CD4-positive, alpha-beta memory T cell (primary cell): ENCODE measurements at regions not wholly inside any gene's neighbourhood (a gene's known extent, or its start where the extent isn't known, plus 50 kb on each side); places are given as distances from the start of the nearest gene placed in this dataset.

Experiments
- CTCF ChIA-PET: fragments of 350-600 bp; sonication (Branson Sonifier 250); formaldehyde crosslinking; loops from one replicate; lab custom pipeline; 2021; ENCODE audit warnings: inconsistent platforms; ENCODE audit not compliant: partially characterized antibody; lab: Charles Lee
- POLR2A ChIA-PET: fragments of 350-600 bp; sonication (Branson Sonifier 250); formaldehyde crosslinking; loops from one replicate; lab custom pipeline; 2021; ENCODE audit not compliant: partially characterized antibody; lab: Charles Lee
- DNase-seq, 5 donors: peaks; one replicate each; pipeline versions ENCODE4 v3.0.0 to v3.0.0-alpha.2; 2020 to 2022; ENCODE audit warnings: mixed read lengths in 1 of 5
- H3K27ac ChIP-seq: one replicate; pipeline ENCODE4 v1.7.0; 2013; ENCODE audit warnings: low read depth, low read length
- H3K27me3 ChIP-seq: 2 replicates; pipeline ENCODE4 v1.7.0; 2013; ENCODE audit warnings: mild to moderate bottlenecking, low read length, moderate library complexity; ENCODE audit not compliant: insufficient read depth
- H3K36me3 ChIP-seq: 2 replicates; pipeline ENCODE4 v1.7.0; 2013; ENCODE audit warnings: mild to moderate bottlenecking, low read length, moderate library complexity; ENCODE audit not compliant: insufficient read depth
- H3K4me1 ChIP-seq: 2 replicates; pipeline ENCODE4 v1.7.0; 2013; ENCODE audit warnings: mild to moderate bottlenecking, low read length, moderate library complexity; ENCODE audit not compliant: insufficient read depth
- H3K4me3 ChIP-seq, 2 donors: one replicate each; pipeline ENCODE4 v1.7.0; 2013; ENCODE audit warnings: low read length in 2 of 2, mild to moderate bottlenecking in 1 of 2
- H3K9me3 ChIP-seq, 2 donors: one replicate each; pipeline ENCODE4 v1.7.0; 2013; ENCODE audit warnings: low read length in 2 of 2, control low read depth in 1 of 2; ENCODE audit not compliant: control insufficient read depth in 1 of 2
- H3K27ac Mint-ChIP-seq, 7 donors: one replicate each; pipeline ENCODE4 v1.8.0; 2020 to 2021; ENCODE audit warnings: mixed read lengths in 7 of 7, mild to moderate bottlenecking in 6 of 7, inconsistent platforms in 3 of 7, moderate library complexity in 3 of 7
- H3K27me3 Mint-ChIP-seq, 2 donors: one replicate each; pipeline ENCODE4 v1.8.0; 2020 to 2021; ENCODE audit warnings: mixed read lengths in 2 of 2
- H3K36me3 Mint-ChIP-seq, 2 donors: one replicate each; pipeline ENCODE4 v1.8.0; 2020 to 2021; ENCODE audit warnings: mixed read lengths in 2 of 2, inconsistent platforms in 1 of 2, mild to moderate bottlenecking in 1 of 2
- H3K4me1 Mint-ChIP-seq, 4 donors: one replicate each; pipeline ENCODE4 v1.8.0; 2020 to 2021; ENCODE audit warnings: mixed read lengths in 4 of 4, mild to moderate bottlenecking in 1 of 4
- H3K4me3 Mint-ChIP-seq, 8 donors: one replicate each; pipeline ENCODE4 v1.8.0; 2020 to 2021; ENCODE audit warnings: mixed read lengths in 8 of 8, mild to moderate bottlenecking in 7 of 8, moderate library complexity in 6 of 8, inconsistent platforms in 3 of 8
- H3K9me3 Mint-ChIP-seq, 8 donors: one replicate each; pipeline ENCODE4 v1.8.0; 2020 to 2021; ENCODE audit warnings: mixed read lengths in 8 of 8, mild to moderate bottlenecking in 5 of 8, inconsistent platforms in 3 of 8, moderate library complexity in 1 of 8
- intact Hi-C: fragments of 100-400 bp; cut with micrococcal nuclease; formaldehyde crosslinking; loops from one replicate; pipeline ENCODE4 v1.15.1; 2023

DNA sequence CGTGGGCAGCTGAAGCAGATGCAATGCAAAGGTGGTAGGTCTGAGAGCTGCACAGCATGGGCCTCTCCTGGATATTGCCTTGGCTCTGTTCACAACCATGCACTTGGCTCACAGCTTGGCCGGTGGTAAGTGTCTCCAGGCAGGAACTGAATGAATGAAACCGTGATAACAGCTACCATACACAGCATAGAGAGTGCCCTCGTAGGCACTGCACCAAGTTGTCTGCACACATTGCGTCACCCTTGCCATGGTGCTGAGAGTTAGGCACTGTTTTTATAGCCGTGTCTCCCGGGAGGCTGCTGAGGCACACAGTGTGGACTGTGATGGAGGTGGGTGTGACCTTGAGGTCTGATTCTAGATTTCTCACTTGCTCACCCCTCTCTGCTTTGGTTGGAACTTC lies 157.6 kb upstream of the VASH1 start:
- H3K27me3 ChIP-seq, result no peaks in the 10 kb centered on the region
- H3K36me3 ChIP-seq, result no peaks in the 10 kb centered on the region
- no peak overlapping the region for H3K4me3 ChIP-seq
- intact Hi-C loops, result no loop called here
- peaks cover 0 to 15% (median 4%) of the 10 kb centered on the region in 8 donors for H3K9me3 Mint-ChIP-seq
- H3K27ac Mint-ChIP-seq, result no peak overlapping the region
- H3K27ac ChIP-seq, result no peak overlapping the region
- DNase-seq, result no peak
- H3K9me3 ChIP-seq, result no peaks in the 10 kb centered on the region
- ChIA-PET POLR2A (no interaction called here), CTCF (no interaction called here)
- peaks cover 12 to 15% of the 10 kb centered on the region in 2 donors for H3K27me3 Mint-ChIP-seq
- no peaks in the 10 kb centered on the region for H3K4me1 ChIP-seq
- no peaks in the 10 kb centered on the region for H3K4me1 Mint-ChIP-seq
- no peaks in the 10 kb centered on the region for H3K36me3 Mint-ChIP-seq
- no peak overlapping the region for H3K4me3 Mint-ChIP-seq

DNA sequence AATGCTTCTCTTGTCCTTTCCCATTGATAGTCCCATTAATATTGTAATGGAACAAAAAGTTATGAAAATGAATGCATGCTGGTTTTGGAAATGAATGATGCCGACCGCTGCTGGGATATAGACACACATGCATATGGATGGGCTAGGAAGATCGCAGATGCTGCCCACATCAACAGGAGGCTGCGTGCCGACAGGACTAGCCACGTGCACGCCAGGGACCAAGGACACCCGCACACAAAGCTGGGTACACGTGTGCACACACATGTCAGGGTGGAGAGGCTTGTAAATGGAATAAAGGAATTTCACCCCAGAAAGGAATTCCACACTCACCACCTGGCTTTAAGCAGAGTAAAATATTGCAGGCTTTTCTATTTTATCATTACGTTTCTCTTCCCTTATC lies 153.8 kb upstream of the VASH1 start:
- peaks cover 0 to 6% (median 2%) of the 10 kb centered on the region in 8 donors for H3K9me3 Mint-ChIP-seq
- DNase-seq, result no peak
- CTCF ChIA-PET, result no interaction called here
- no peaks in the 10 kb centered on the region for H3K27me3 ChIP-seq
- H3K27ac ChIP-seq, result no peak overlapping the region
- no peaks in the 10 kb centered on the region for H3K4me1 ChIP-seq
- H3K27me3 Mint-ChIP-seq, result peaks cover 12 to 25% of the 10 kb centered on the region in 2 donors
- H3K4me3 Mint-ChIP-seq, result no peak overlapping the region
- H3K36me3 ChIP-seq, result no peaks in the 10 kb centered on the region
- H3K4me3 ChIP-seq, result no peak overlapping the region
- no peaks in the 10 kb centered on the region for H3K36me3 Mint-ChIP-seq
- no peak overlapping the region for H3K27ac Mint-ChIP-seq
- H3K9me3 ChIP-seq, result no peaks in the 10 kb centered on the region
- POLR2A ChIA-PET, result no interaction called here
- H3K4me1 Mint-ChIP-seq, result no peaks in the 10 kb centered on the region
- intact Hi-C loops, result no loop called here

DNA sequence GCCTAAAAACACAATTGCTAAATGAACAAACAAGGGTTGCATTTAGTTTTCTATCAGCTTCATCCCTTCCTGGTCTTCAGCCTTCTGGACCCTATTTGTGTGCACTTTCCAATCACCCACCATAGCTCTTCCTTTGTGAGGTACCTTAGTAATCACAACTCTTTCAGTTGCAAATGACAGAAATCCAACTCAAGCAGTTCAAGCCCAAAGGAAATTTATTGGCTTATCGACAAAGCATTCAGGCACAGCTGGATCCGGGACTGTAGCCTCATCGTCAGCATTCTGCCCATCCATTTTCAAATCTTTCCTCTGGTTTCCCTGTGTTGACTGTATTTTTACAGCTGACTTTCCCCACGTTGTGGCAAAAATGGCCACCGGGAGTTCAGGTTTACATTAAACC lies 148.6 kb upstream of the VASH1 start:
- Histone ChIP-seq H3K9me3 (peaks cover 0 to 8% of the 10 kb centered on the region in 2 donors), H3K4me1 (no peaks in the 10 kb centered on the region), H3K4me3 (no peak overlapping the region), H3K27ac (no peak overlapping the region), H3K36me3 (no peaks in the 10 kb centered on the region), H3K27me3 (no peaks in the 10 kb centered on the region)
- POLR2A ChIA-PET, result interaction anchor here (0.8 kb wide), 1 partner anchor 35 kb away, joined by 3 read pairs; no protein-coding TSS in a partner anchor
- intact Hi-C loops, result no loop called here
- no peak overlapping the region for H3K4me3 Mint-ChIP-seq
- peaks cover 6 to 16% of the 10 kb centered on the region in 2 donors for H3K27me3 Mint-ChIP-seq
- DNase-seq, result no peak
- no peaks in the 10 kb centered on the region for H3K36me3 Mint-ChIP-seq
- peaks cover 2 to 26% (median 17%) of the 10 kb centered on the region in 8 donors for H3K9me3 Mint-ChIP-seq
- H3K27ac Mint-ChIP-seq, result no peak overlapping the region
- H3K4me1 Mint-ChIP-seq, result no peaks in the 10 kb centered on the region
- CTCF ChIA-PET, result no interaction called here

DNA sequence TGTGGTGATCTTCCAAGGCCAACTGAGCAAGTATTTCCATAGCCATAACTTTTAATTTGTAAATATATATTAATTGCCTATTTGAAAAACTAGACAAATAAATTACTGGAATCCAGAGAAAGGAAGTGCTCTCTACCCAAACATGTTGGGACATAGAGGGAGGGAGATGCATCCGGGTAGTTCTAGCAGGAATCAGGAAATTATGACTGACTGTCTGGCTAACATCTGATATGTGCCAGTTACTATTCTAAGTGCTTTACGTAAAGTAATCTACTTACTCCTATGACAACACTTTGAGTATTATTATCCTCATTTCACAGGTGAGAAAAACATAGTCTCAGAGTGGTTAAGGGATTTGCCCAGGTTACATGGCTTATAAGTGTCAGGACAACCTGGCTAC lies 147.7 kb upstream of the VASH1 start:
- Histone ChIP-seq H3K27ac (no peak overlapping the region), H3K9me3 (peaks cover 0 to 8% of the 10 kb centered on the region in 2 donors), H3K27me3 (no peaks in the 10 kb centered on the region), H3K36me3 (no peaks in the 10 kb centered on the region), H3K4me1 (no peaks in the 10 kb centered on the region), H3K4me3 (no peak overlapping the region)
- Mint-ChIP-seq H3K36me3 (peaks cover 0 to 2% of the 10 kb centered on the region in 2 donors), H3K9me3 (peaks cover 2 to 33% (median 24%) of the 10 kb centered on the region in 8 donors), H3K27me3 (peaks cover 3 to 16% of the 10 kb centered on the region in 2 donors), H3K4me3 (no peak overlapping the region), H3K27ac (no peak overlapping the region), H3K4me1 (no peaks in the 10 kb centered on the region)
- ChIA-PET CTCF (no interaction called here), POLR2A (no interaction called here)
- intact Hi-C loops, result no loop called here
- no peak for DNase-seq

DNA sequence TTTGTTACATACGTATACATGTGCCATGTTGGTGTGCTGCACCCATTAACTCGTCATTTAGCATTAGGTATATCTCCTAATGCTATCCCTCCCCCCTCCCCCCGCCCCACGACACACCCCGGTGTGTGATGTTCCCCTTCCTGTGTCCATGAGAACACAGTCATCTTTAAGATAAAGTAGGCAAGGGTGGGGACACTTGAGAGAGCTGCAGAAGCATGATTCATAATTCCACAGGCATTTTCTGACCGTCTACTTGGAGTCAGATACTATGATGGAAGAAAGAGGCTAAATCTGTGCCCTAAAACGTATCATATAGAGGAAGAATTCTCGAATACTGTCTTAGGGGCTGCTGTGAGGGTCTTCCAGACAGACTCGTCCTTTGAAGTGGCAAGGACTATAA lies 145.9 kb upstream of the VASH1 start:
- H3K9me3 ChIP-seq, result peaks cover 0 to 8% of the 10 kb centered on the region in 2 donors
- ChIA-PET CTCF (no interaction called here), POLR2A (no interaction called here)
- no peak overlapping the region for H3K27ac ChIP-seq
- no peaks in the 10 kb centered on the region for H3K36me3 ChIP-seq
- Mint-ChIP-seq H3K9me3 (peaks cover 2 to 43% (median 31%) of the 10 kb centered on the region in 8 donors), H3K4me1 (no peaks in the 10 kb centered on the region), H3K27me3 (peaks cover 2 to 12% of the 10 kb centered on the region in 2 donors), H3K36me3 (peaks cover 0 to 2% of the 10 kb centered on the region in 2 donors), H3K27ac (no peak overlapping the region), H3K4me3 (no peak overlapping the region)
- no peak overlapping the region for H3K4me3 ChIP-seq
- no peaks in the 10 kb centered on the region for H3K27me3 ChIP-seq
- no peak for DNase-seq
- H3K4me1 ChIP-seq, result no peaks in the 10 kb centered on the region
- intact Hi-C loops, result no loop called here

DNA sequence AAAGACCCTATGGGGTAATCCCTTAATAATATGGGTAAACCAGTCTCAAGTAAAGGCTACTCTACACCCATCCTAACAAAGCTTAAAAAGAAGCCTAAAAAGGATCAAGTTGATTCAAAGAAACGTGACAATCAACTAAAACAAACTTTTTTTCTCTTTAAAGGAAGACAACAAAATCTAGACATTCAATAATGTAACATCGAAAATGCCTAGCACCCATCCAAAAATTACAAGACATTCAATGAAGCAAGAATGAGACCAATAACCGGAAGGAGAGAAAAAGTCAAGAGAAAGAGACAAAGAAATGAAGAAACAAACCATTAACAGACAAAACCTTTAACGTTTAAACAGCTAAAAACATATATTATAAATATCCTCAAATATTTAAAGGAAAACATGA lies 143.8 kb upstream of the VASH1 start:
- no peaks in the 10 kb centered on the region for H3K4me1 Mint-ChIP-seq
- CTCF ChIA-PET, result no interaction called here
- intact Hi-C loops, result no loop called here
- POLR2A ChIA-PET, result no interaction called here
- H3K4me3 Mint-ChIP-seq, result no peak overlapping the region
- H3K9me3 Mint-ChIP-seq, result peaks cover 2 to 48% (median 31%) of the 10 kb centered on the region in 8 donors
- Histone ChIP-seq H3K27me3 (no peaks in the 10 kb centered on the region), H3K4me1 (no peaks in the 10 kb centered on the region), H3K36me3 (no peaks in the 10 kb centered on the region), H3K4me3 (no peak overlapping the region), H3K27ac (no peak overlapping the region), H3K9me3 (peaks cover 0 to 8% of the 10 kb centered on the region in 2 donors)
- peaks cover 2 to 3% of the 10 kb centered on the region in 2 donors for H3K27me3 Mint-ChIP-seq
- peaks cover 0 to 2% of the 10 kb centered on the region in 2 donors for H3K36me3 Mint-ChIP-seq
- no peak for DNase-seq
- no peak overlapping the region for H3K27ac Mint-ChIP-seq

DNA sequence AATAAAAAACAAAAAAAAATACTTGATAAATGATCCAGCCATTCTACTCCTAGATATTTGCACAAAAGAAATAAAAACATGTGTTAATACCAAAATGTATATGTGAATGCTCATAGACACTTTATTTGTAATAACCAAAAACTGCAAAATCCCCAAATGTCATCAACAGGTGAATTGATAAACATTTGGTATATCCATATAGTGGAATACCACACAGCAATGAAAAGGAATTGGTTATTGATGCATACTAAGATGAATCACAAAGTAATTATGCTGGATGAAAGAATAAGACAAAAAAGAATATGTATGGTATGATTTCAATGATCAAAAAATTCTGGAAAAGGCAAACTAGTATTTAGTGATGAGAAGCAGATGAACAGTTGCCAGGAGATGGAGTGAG lies 124.7 kb upstream of the VASH1 start:
- H3K4me1 Mint-ChIP-seq, result no peaks in the 10 kb centered on the region
- Histone ChIP-seq H3K4me1 (no peaks in the 10 kb centered on the region), H3K27ac (no peak overlapping the region), H3K27me3 (no peaks in the 10 kb centered on the region), H3K36me3 (no peaks in the 10 kb centered on the region), H3K9me3 (no peaks in the 10 kb centered on the region), H3K4me3 (no peak overlapping the region)
- intact Hi-C loops, result no loop called here
- H3K27ac Mint-ChIP-seq, result no peak overlapping the region
- ChIA-PET CTCF (no interaction called here), POLR2A (no interaction called here)
- peaks cover 0 to 5% (median 0%) of the 10 kb centered on the region in 8 donors for H3K9me3 Mint-ChIP-seq
- DNase-seq, result no peak
- H3K27me3 Mint-ChIP-seq, result peaks cover 5% of the 10 kb centered on the region in 2 donors
- H3K4me3 Mint-ChIP-seq, result no peak overlapping the region
- H3K36me3 Mint-ChIP-seq, result no peaks in the 10 kb centered on the region

DNA sequence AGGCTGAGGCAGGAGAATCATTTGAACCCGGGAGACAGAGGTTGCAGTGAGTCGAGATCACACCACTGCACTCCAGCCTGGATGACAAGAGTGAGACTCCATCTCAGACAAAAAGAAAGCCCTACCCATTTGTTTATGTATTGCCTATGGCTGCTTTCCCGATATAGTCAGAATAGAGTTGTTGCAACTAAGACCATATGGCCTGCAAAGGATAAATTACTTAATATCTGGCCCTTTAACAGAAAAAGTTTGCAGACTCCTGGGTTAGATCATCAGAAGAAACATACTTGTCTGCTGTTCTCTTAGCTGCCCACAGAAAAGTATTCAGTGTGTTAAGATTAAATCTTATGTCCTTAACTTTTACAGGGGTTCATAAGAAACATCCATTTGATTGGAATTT lies 122.4 kb upstream of the VASH1 start:
- POLR2A ChIA-PET, result no interaction called here
- intact Hi-C loops, result no loop called here
- no peak for DNase-seq
- H3K4me3 ChIP-seq, result no peak overlapping the region
- H3K27ac ChIP-seq, result no peak overlapping the region
- Mint-ChIP-seq H3K9me3 (peaks cover 0 to 5% (median 0%) of the 10 kb centered on the region in 8 donors), H3K4me3 (no peak overlapping the region), H3K36me3 (no peaks in the 10 kb centered on the region), H3K27ac (no peak overlapping the region), H3K27me3 (peaks cover 12 to 13% of the 10 kb centered on the region in 2 donors), H3K4me1 (no peaks in the 10 kb centered on the region)
- H3K9me3 ChIP-seq, result no peaks in the 10 kb centered on the region
- CTCF ChIA-PET, result no interaction called here
- no peaks in the 10 kb centered on the region for H3K36me3 ChIP-seq
- no peaks in the 10 kb centered on the region for H3K4me1 ChIP-seq
- H3K27me3 ChIP-seq, result no peaks in the 10 kb centered on the region
